A673 (cell line): ENCODE measurements at regions not wholly inside any gene's neighbourhood (a gene's known extent, or its start where the extent isn't known, plus 50 kb on each side); places are given as distances from the start of the nearest gene placed in this dataset.

ENCODE experiments used
- BruUV-seq: library from RNA; stranded (reverse); fragments of 400-500 nt; replicated peaks from 2 replicates; lab custom pipeline; 2021; lab: Mats Ljungman, UMichigan
- CTCF ChIA-PET: fragments of 300-600 bp; sonication (Branson Sonifier 250); formaldehyde crosslinking; loops from one replicate; lab custom pipeline; 2022; ENCODE audit warnings: antibody characterized with exemption; lab: Charles Lee
- POLR2A ChIA-PET: fragments of 300-600 bp; sonication (Branson Sonifier 250); formaldehyde crosslinking; loops from one replicate; lab custom pipeline; 2022; ENCODE audit warnings: antibody characterized with exemption; ENCODE audit not compliant: low non-redundant PET; lab: Charles Lee
- DNase-seq: peaks from one replicate; pipeline ENCODE4 v3.0.0-alpha.2; 2015; ENCODE audit warnings: low spot score
- H3K27ac ChIP-seq: fragments of 200-600 bp; sonication (generic); 2 replicates; pipeline ENCODE4 v1.5.1; 2016; ENCODE audit warnings: mixed run types, low read depth, mild to moderate bottlenecking, mixed read lengths, antibody characterized with exemption, low read length; ENCODE audit not compliant: poor library complexity, severe bottlenecking
- H3K27me3 ChIP-seq: fragments of 200-600 bp; sonication (generic); replicated peaks from 2 replicates; pipeline ENCODE4 v1.6.1; 2017; ENCODE audit warnings: mixed run types, low read depth, mild to moderate bottlenecking, mixed read lengths, antibody characterized with exemption, low read length; ENCODE audit not compliant: insufficient read depth, poor library complexity
- H3K36me3 ChIP-seq: fragments of 200-600 bp; sonication (generic); 2 replicates; pipeline ENCODE4 v1.6.1; 2016; ENCODE audit warnings: mixed run types, mild to moderate bottlenecking, mixed read lengths, antibody characterized with exemption, low read length; ENCODE audit not compliant: insufficient read depth, poor library complexity, severe bottlenecking
- H3K4me1 ChIP-seq: fragments of 200-600 bp; sonication (generic); 2 replicates; pipeline ENCODE4 v1.6.1; 2017; ENCODE audit warnings: mixed run types, mild to moderate bottlenecking, mixed read lengths, antibody characterized with exemption, low read length; ENCODE audit not compliant: insufficient read depth, poor library complexity, severe bottlenecking
- H3K4me3 ChIP-seq: fragments of 200-600 bp; sonication (generic); 2 replicates; pipeline ENCODE4 v1.5.1; 2016; ENCODE audit warnings: low read depth, mixed run types, mild to moderate bottlenecking, mixed read lengths, low read length; ENCODE audit not compliant: poor library complexity, severe bottlenecking
- H3K9me3 ChIP-seq: fragments of 200-600 bp; sonication (generic); 2 replicates; pipeline ENCODE4 v1.6.1; 2016; ENCODE audit warnings: mixed run types, low read depth, mild to moderate bottlenecking, mixed read lengths, antibody characterized with exemption, low read length; ENCODE audit not compliant: poor library complexity, severe bottlenecking
- CTCF ChIP-seq: fragments of 300-800, 200-600 bp; sonication (generic); conservative IDR thresholded peaks from 2 replicates; pipeline ENCODE4 v1.5.1; 2017; ENCODE audit warnings: low read depth, mild to moderate bottlenecking, antibody characterized with exemption, low read length, moderate library complexity, mixed read lengths
- EZH2 ChIP-seq: fragments of 200-600 bp; sonication (generic); IDR thresholded peaks from 2 replicates; pipeline ENCODE4 v1.6.1; 2017; ENCODE audit warnings: borderline replicate concordance, low read depth, mild to moderate bottlenecking, mixed read lengths, antibody characterized with exemption, low read length; ENCODE audit not compliant: poor library complexity, severe bottlenecking
- intact Hi-C: fragments of 100-400 bp; cut with micrococcal nuclease; formaldehyde crosslinking; loops from one replicate; pipeline ENCODE4 v1.10.0; 2022; ENCODE audit not compliant: unreplicated experiment

GRCh38 chrX:5771441-5771840 is 457.2 kb downstream of the NLGN4X start:
- Histone ChIP-seq H3K4me1 (no peaks in the 10 kb centered on the region), H3K27ac (no peak overlapping the region)
- no peak for TF ChIP-seq EZH2
- no peak for TF ChIP-seq CTCF

GRCh38 chrX:5756616-5757015 is 472.1 kb downstream of the NLGN4X start:
- Histone ChIP-seq H3K27ac (no peak overlapping the region), H3K4me3 (no peak overlapping the region), H3K36me3 (peaks cover 4% of the 10 kb centered on the region), H3K9me3 (peaks cover 7% of the 10 kb centered on the region), H3K4me1 (peaks cover 31% of the 10 kb centered on the region), H3K27me3 (no peaks in the 10 kb centered on the region)
- intact Hi-C loops, result loop anchor here (10.0 kb wide), 2 partner anchors 608 to 748 kb away; no protein-coding TSS in a partner anchor
- BruUV-seq, result no TSS peak
- ChIA-PET CTCF (no interaction called here), POLR2A (no interaction called here)
- DNase-seq, result no peak
- TF ChIP-seq CTCF, result no peak
- TF ChIP-seq EZH2, result no peak

More at GRCh38 chrX:5771441-5771840, 457.2 kb downstream of the NLGN4X start:
- Histone ChIP-seq H3K9me3 (no peaks in the 10 kb centered on the region), H3K36me3 (no peaks in the 10 kb centered on the region), H3K4me3 (no peak overlapping the region), H3K27me3 (no peaks in the 10 kb centered on the region)
- POLR2A ChIA-PET, result no interaction called here
- CTCF ChIA-PET, result no interaction called here
- no TSS peak for BruUV-seq
- intact Hi-C loops, result no loop called here
- no peak for DNase-seq

GRCh38 chrX:5753291-5753690 is 475.4 kb downstream of the NLGN4X start:
- intact Hi-C loops, result loop anchor here (1.0 to 10.0 kb wide), 7 partner anchors 104 to 1791 kb away; no protein-coding TSS in a partner anchor
- H3K27me3 ChIP-seq, result no peaks in the 10 kb centered on the region
- POLR2A ChIA-PET, result interaction anchor here (0.6 kb wide), 1 partner anchor 1325 kb away, joined by 3 read pairs; no protein-coding TSS in a partner anchor
- CTCF ChIA-PET, result no interaction called here
- peak; percentile 94 for DNase-seq
- peaks cover 10% of the 10 kb centered on the region for H3K9me3 ChIP-seq
- H3K27ac ChIP-seq, result peak overlapping the region; percentile 98
- no TSS peak for BruUV-seq
- H3K4me3 ChIP-seq, result peak overlapping the region; percentile 23
- H3K4me1 ChIP-seq, result peaks cover 40% of the 10 kb centered on the region
- peaks cover 7% of the 10 kb centered on the region for H3K36me3 ChIP-seq
- TF ChIP-seq EZH2, result no peak
- TF ChIP-seq CTCF, result no peak
